OCI-LY3 (cell line): ENCODE measurements at regions not wholly inside any gene's neighbourhood (a gene's known extent, or its start where the extent isn't known, plus 50 kb on each side); places are given as distances from the start of the nearest gene placed in this dataset.

Source experiments
- H2AFZ ChIP-seq: fragments of 200-600, 300-600 bp; shearing (Covaris generic); 2 replicates; pipeline ENCODE4 v1.6.0; 2014; ENCODE audit warnings: antibody characterized with exemption, low read depth, low read length
- H3K27ac ChIP-seq: fragments of 200-600, 300-600 bp; sonication (generic); 2 replicates; pipeline ENCODE4 v1.5.1; 2014; ENCODE audit warnings: mild to moderate bottlenecking, low read length, moderate library complexity, mixed read lengths
- H3K27me3 ChIP-seq: fragments of 200-600, 300-600 bp; sonication (generic); 2 replicates; pipeline ENCODE4 v1.6.1; 2014; ENCODE audit warnings: low read depth, low read length, mixed read lengths
- H3K36me3 ChIP-seq: fragments of 200-600, 300-600 bp; sonication (generic); replicated peaks from 2 replicates; pipeline ENCODE3; 2014; ENCODE audit warnings: low read depth, low read length, mixed read lengths
- H3K4me1 ChIP-seq: fragments of 300-600, 200-600 bp; sonication (generic); 2 replicates; pipeline ENCODE4 v1.6.1; 2014; ENCODE audit warnings: low read length, mixed read lengths
- H3K4me2 ChIP-seq: fragments of 200-600, 300-600 bp; sonication (generic); 2 replicates; pipeline ENCODE4 v1.6.1; 2014; ENCODE audit warnings: low read length, mixed read lengths
- H3K4me3 ChIP-seq: fragments of 300-600, 200-600 bp; sonication (generic); 2 replicates; pipeline ENCODE4 v1.5.1; 2014; ENCODE audit warnings: antibody characterized with exemption, mild to moderate bottlenecking, low read length, moderate library complexity
- H3K79me2 ChIP-seq: fragments of 300-600, 200-600 bp; shearing (Covaris generic); 2 replicates; pipeline ENCODE4 v1.6.1; 2014; ENCODE audit warnings: mild to moderate bottlenecking, low read length, mixed read lengths
- H3K9ac ChIP-seq: fragments of 300-600, 200-600 bp; shearing (Covaris generic); 2 replicates; pipeline ENCODE4 v1.6.0; 2014; ENCODE audit warnings: mild to moderate bottlenecking, low read length, moderate library complexity
- H3K9me3 ChIP-seq: fragments of 200-600, 300-600 bp; shearing (Covaris generic); 2 replicates; pipeline ENCODE4 v1.6.1; 2014; ENCODE audit warnings: low read length, mixed read lengths; ENCODE audit not compliant: insufficient read depth
- H4K20me1 ChIP-seq: fragments of 200-600, 300-600 bp; sonication (generic); 2 replicates; pipeline ENCODE4 v1.6.1; 2016; ENCODE audit warnings: low read length, mixed read lengths; ENCODE audit not compliant: insufficient read depth
- CTCF ChIP-seq: fragments of 200-600, 300-600 bp; sonication (generic); IDR thresholded peaks from 2 replicates; pipeline ENCODE4 v1.5.1; 2014; ENCODE audit warnings: antibody characterized with exemption, low read length, low read depth
- EZH2phosphoT487 ChIP-seq: fragments of 200-600 bp; shearing (Covaris generic); IDR thresholded peaks from 2 replicates; pipeline ENCODE4 v1.6.1; 2018; ENCODE audit warnings: antibody characterized with exemption, mixed run types, low read depth

GRCh38 chrX:150035531-150035930 lies 97.2 kb upstream of the EOLA2 start:
- Histone ChIP-seq H4K20me1 (no peaks in the 10 kb centered on the region), H3K27me3 (no peaks in the 10 kb centered on the region), H3K9ac (no peak overlapping the region), H3K79me2 (no peaks in the 10 kb centered on the region), H3K36me3 (no peaks in the 10 kb centered on the region), H3K27ac (no peak overlapping the region), H3K9me3 (no peaks in the 10 kb centered on the region), H3K4me1 (peaks cover 7% of the 10 kb centered on the region; the same call in 1 of the 2 replicates), H3K4me3 (no peak overlapping the region), H2AFZ (no peak overlapping the region), H3K4me2 (no peak overlapping the region)
- no peak for TF ChIP-seq EZH2phosphoT487

GRCh38 chrX:150036181-150036580 lies 97.9 kb upstream of the EOLA2 start:
- TF ChIP-seq CTCF (no peak), EZH2phosphoT487 (no peak)
- H3K27ac ChIP-seq = no peak overlapping the region

GRCh38 chrX:150036641-150037040 lies 98.3 kb upstream of the EOLA2 start:
- TF ChIP-seq EZH2phosphoT487 = no peak
- TF ChIP-seq CTCF = no peak
- H3K27ac ChIP-seq = no peak overlapping the region
- H3K4me1 ChIP-seq = peaks cover 7% of the 10 kb centered on the region; the same call in 1 of the 2 replicates
- no peak overlapping the region for H3K4me2 ChIP-seq
- no peak overlapping the region for H3K4me3 ChIP-seq
- H3K79me2 ChIP-seq = no peaks in the 10 kb centered on the region
- no peaks in the 10 kb centered on the region for H3K9me3 ChIP-seq
- no peaks in the 10 kb centered on the region for H4K20me1 ChIP-seq
- no peaks in the 10 kb centered on the region for H3K27me3 ChIP-seq
- H3K9ac ChIP-seq = no peak overlapping the region
- no peaks in the 10 kb centered on the region for H3K36me3 ChIP-seq
- no peak overlapping the region for H2AFZ ChIP-seq

More at GRCh38 chrX:150036181-150036580, 97.9 kb upstream of the EOLA2 start:
- Histone ChIP-seq H3K9ac (no peak overlapping the region), H3K79me2 (no peaks in the 10 kb centered on the region), H2AFZ (no peak overlapping the region), H3K4me1 (peaks cover 7% of the 10 kb centered on the region; the same call in 1 of the 2 replicates), H3K4me2 (no peak overlapping the region), H3K9me3 (no peaks in the 10 kb centered on the region), H4K20me1 (no peaks in the 10 kb centered on the region), H3K4me3 (no peak overlapping the region), H3K27me3 (no peaks in the 10 kb centered on the region), H3K36me3 (no peaks in the 10 kb centered on the region)

- no peaks in the 10 kb centered on the region for H3K36me3 ChIP-seq
- H4K20me1 ChIP-seq = no peaks in the 10 kb centered on the region
- H3K9me3 ChIP-seq = no peaks in the 10 kb centered on the region
- no peaks in the 10 kb centered on the region for H3K79me2 ChIP-seq
- no peak overlapping the region for H3K4me3 ChIP-seq
- no peak overlapping the region for H3K4me2 ChIP-seq
- peaks cover 7% of the 10 kb centered on the region; the same call in 1 of the 2 replicates for H3K4me1 ChIP-seq
- TF ChIP-seq EZH2phosphoT487 (no peak), CTCF (no peak)
- no peak overlapping the region for H2AFZ ChIP-seq
- no peak overlapping the region for H3K27ac ChIP-seq
- no peak overlapping the region for H3K9ac ChIP-seq
- H3K27me3 ChIP-seq = no peaks in the 10 kb centered on the region
Observed at GRCh38 chrX:150037041-150037440, 98.8 kb upstream of the EOLA2 start.
